ENCODE measurements at regions not wholly inside any gene's neighbourhood (a gene's known extent, or its start where the extent isn't known, plus 50 kb on each side); places are given as distances from the start of the nearest gene placed in this dataset.

GRCh38 chr1:222095606-222096475 lies 354.0 kb upstream of the DUSP10 start:
- peak; percentile 74 for DNase-seq

DNA sequence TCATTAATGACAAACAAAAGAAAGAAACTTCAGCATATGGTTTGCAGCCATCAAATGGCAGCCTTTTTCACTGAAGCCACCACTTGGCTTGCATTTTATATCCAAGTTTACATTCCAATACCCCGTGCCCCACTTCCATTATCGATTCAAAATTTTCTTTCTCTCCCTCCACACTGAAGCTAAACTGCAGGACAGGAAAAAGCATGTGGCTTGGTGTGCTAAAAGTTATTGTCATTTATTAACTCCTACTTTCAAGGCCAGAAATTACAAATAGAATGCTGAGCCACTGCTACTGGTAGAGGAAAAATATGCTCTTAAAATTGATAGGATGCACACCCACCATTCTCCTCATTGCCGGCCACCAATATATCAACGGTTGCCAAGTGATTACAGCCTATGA lies 351.6 kb upstream of the DUSP10 start:
- no peak for DNase-seq

GRCh38 chr1:222090103-222090502 lies 348.2 kb upstream of the DUSP10 start:
- no peak for DNase-seq

- DNase-seq: no peak
Measured at GRCh38 chr1:222087221-222087920, 345.5 kb upstream of the DUSP10 start.

DNA sequence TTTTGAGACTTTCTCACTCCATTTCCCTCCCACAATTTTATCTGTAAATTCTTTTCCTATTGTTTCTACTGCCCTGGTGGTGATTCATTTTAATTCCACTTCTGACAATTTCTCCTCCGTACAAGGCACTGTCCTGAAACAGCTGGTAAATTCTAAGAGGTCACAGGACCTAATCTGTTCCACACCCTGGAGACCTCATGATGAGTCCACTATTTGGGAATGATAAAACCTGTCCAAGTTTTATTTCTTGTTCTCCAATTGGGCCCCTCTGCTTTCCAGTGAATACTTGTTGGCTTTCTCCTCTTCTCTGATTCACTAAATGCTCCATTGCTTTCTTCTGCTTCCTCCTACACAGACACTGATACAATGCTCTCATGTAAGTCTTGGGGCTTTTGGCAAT lies 343.1 kb upstream of the DUSP10 start:
- DNase-seq: no peak

- no peak for DNase-seq
Measured at GRCh38 chr1:222084048-222084447, 342.2 kb upstream of the DUSP10 start.

- no peak for DNase-seq
Measured at GRCh38 chr1:222081859-222082258, 340.0 kb upstream of the DUSP10 start.

DNA sequence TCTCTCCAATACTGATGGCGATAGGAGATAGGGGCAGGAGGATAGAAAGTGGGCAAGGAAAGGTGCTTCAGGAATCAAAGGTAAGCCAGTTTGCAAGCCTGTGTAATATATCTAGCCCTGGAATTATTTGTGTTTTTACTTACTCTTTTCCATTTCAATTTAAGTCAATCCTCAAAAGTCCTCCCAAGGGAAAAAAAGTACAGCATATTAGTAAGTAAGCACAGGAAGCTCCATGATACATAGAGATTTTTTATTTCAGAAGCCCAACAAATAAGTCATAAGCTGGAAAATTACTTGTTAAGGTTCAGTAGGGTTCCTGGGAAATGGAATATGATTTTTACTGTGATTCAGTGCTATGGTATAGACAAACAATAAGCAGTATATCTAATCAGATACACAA lies 337.7 kb upstream of the DUSP10 start:
- no peak for DNase-seq

GRCh38 chr1:222077206-222077605 lies 335.3 kb upstream of the DUSP10 start:
- DNase-seq: no peak

- no peak for DNase-seq
Measured at GRCh38 chr1:222074317-222074716, 332.4 kb upstream of the DUSP10 start.

- no peak for DNase-seq
Measured at GRCh38 chr1:222073307-222073995, 331.6 kb upstream of the DUSP10 start.

DNA sequence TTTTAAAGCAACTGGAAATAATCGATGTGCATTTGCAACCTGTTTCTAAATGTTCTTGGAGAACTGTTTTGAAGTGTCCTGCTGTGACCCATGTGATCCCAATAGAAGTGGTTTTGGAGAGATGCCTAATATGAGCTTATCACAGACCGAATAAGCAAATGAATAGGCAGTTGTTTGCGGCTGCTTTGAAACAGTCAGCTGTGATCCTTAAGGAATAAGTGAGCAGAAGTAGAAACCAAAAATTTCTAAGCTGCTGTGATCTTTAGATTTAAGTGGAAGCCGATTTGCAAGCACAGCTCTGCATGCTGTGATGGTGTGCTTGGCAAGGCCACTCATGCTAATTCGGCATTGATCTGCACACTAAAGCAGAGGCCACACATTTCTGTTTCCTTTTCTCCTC lies 329.5 kb upstream of the DUSP10 start:
- no peak for DNase-seq

DNA sequence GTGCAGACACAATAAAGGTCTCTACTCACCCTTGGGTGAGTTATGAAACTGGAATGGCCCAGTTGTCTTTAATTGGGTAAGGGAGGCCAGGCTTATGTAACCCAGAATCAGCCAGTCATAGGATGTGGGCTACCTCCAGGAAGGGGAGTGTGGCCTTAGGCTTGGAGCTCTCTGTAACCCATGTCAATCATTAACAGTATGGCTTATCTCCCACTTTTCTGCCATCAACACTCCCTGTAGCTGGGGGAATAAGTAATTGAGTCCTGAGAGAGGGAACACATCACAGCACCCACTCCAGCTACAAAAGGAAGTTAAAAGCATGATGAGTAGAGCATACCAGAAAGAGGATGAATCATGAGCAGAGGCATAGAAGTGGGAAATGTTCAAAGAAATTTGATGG lies 327.0 kb upstream of the DUSP10 start:
- no peak for DNase-seq

- no peak for DNase-seq
Measured at GRCh38 chr1:222068101-222068500, 326.2 kb upstream of the DUSP10 start.

DNA sequence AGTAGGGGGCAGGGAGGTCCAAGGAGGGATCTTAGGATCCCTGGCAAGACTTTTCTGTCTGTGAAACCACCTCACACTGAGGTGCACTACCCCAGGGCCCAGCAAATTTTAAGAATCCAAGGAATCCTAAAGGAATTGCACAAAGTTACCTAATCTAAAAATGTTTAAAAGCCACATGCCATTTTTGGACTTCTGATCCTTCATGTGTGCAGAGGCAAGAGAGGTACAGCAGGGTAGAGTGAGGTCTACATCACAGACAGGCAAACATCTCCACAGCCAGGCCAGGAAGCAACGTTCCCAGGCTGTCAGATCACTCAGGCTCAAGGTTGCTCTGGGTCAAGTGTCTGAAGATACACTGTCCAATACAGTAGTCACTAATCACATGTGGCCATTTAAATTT lies 324.6 kb upstream of the DUSP10 start:
- no peak for DNase-seq

GRCh38 chr1:222065234-222065633 lies 323.3 kb upstream of the DUSP10 start:
- DNase-seq: no peak

GRCh38 chr1:222064388-222065211 lies 322.7 kb upstream of the DUSP10 start:
- DNase-seq: no peak

DNA sequence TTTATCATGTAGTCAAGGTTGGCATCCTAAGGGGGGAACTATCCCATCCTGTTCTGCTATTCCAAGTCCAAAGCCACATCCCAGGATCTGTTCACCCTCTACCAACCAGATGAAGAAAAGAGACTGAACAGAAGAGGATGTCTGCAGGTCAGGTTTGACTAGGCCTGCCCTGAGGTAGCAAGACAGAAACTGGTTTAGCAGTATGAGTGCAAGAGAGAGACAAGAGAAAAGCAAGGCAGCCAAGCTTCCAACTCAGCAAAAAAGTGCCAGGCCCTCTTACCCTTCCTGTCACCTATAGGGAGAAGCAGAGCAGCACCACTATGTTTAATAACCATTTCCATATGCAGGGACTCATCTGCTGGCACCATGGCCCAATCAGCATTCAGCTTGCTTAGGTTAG lies 320.8 kb upstream of the DUSP10 start:
- DNase-seq: no peak

DNA sequence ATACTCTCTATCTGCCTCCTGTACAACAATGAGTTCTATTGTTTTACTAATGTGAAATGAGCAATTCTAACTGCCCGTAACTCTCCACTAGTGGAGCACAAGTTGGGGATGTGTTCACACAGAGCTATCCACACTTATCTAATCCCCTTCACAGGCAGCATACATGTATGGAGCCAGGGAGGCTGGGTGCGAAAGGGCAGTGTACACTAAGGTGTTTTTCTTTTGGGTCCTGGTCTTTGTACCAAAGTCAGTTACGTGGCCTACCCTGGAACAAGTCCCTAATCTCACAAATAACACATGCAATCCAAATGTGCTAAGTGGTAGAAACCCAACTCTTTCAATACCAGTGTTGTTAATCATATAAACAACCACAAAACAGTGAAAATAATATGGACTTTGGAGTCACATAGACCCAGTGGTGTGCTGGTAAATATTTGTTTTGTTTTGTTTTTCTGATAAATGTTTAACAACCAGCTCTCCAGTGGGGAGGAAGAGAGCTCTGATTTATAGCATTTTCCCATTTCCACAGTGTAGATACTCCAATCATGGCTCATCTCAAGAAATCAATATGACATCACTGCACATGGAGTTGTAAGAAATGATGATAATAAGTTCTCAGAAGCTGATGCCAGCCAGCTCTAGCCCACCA lies 319.9 kb upstream of the DUSP10 start:
- DNase-seq: no peak

GRCh38 chr1:222060210-222060916 lies 318.5 kb upstream of the DUSP10 start:
- no peak for DNase-seq

- DNase-seq: no peak
Measured at GRCh38 chr1:222058249-222058648, 316.4 kb upstream of the DUSP10 start.

DNA sequence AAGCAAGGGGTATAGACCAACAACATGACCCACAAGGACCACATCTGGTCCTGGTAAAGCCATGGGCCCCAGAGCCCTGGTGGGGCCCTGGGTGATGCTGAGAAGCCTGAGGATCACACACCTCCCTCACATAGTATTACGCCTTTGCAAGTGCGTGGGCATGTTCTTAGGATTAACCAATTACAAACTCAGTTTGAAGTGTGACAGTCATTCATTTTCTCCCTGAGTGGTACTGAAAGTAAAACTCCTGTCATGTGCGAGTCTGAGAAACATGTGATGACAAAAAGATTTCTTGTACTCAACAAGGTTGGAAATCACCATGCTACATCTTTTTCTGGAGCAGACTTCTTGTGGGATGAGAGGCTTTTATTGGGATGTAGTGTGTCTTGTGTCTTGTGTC lies 315.3 kb upstream of the DUSP10 start:
- no peak for DNase-seq

Measured in CD4-positive, alpha-beta T cell treated with Interleukin-17A for 1 hour (primary cell).